Transverse colon (tissue), 4 donors: ENCODE measurements at regions not wholly inside any gene's neighbourhood (a gene's known extent, or its start where the extent isn't known, plus 50 kb on each side); places are given as distances from the start of the nearest gene placed in this dataset.
A peak's percentile ranks its signal among the peaks of the same experiment; 100 is the strongest.

Source experiments
- DNase-seq: peaks from one replicate; pipeline ENCODE4 v3.0.0-alpha.2; 2019
- H3K27ac ChIP-seq, 4 donors: fragments of 200-600 bp; sonication (generic); 2 replicates each; pipeline ENCODE4 v1.5.1; 2016 to 2018; ENCODE audit warnings: inconsistent platforms in 4 of 4
- H3K27me3 ChIP-seq: fragments of 200-600 bp; sonication (generic); 2 replicates; pipeline ENCODE4 v1.5.1; 2017; ENCODE audit warnings: inconsistent platforms
- H3K36me3 ChIP-seq, 4 donors: fragments of 200-600 bp; sonication (generic); 2 replicates each; pipeline ENCODE4 v1.5.1; 2017 to 2019; ENCODE audit warnings: inconsistent platforms in 4 of 4
- H3K4me1 ChIP-seq, 4 donors: fragments of 200-600 bp; sonication (generic); 2 replicates each; pipeline ENCODE4 v1.5.1; 2017 to 2020; ENCODE audit warnings: inconsistent platforms in 4 of 4
- H3K4me3 ChIP-seq, 4 donors: fragments of 200-600 bp; sonication (generic); 1 replicate in 1 of 4; 2 replicates in 3 of 4; pipeline versions ENCODE4 v1.5.1 to v1.6.1; 2017 to 2019; ENCODE audit warnings: inconsistent platforms in 4 of 4
- H3K9me3 ChIP-seq, 2 donors: fragments of 200-600 bp; sonication (generic); 2 replicates each; pipeline ENCODE4 v1.5.1; 2017 to 2019; ENCODE audit warnings: inconsistent platforms in 2 of 2
- EP300 ChIP-seq: sonication (generic); formaldehyde crosslinking; IDR thresholded peaks from one replicate; pipeline ENCODE4 v1.6.1; 2017; ENCODE audit warnings: antibody characterized with exemption, low read depth
- POLR2A ChIP-seq: fragments of 450-650 bp; IDR thresholded peaks from one replicate; pipeline ENCODE4 v1.6.1; 2016; ENCODE audit warnings: antibody characterized with exemption, mild to moderate bottlenecking, moderate library complexity
- POLR2AphosphoS5 ChIP-seq, 3 donors: sonication (generic); formaldehyde crosslinking; IDR thresholded peaks; one replicate each; pipeline ENCODE4 v1.6.1; 2016; ENCODE audit warnings: antibody characterized with exemption in 3 of 3
- WGBS, 2 donors: methylation state at CpG; one replicate each; pipeline ENCODE4 v1.1.5; 2018; ENCODE audit warnings: low coverage in 1 of 2; 5-methylcytosine and 5-hydroxymethylcytosine counted together
- in situ Hi-C, 4 donors: fragments of 200-750 bp; cut with MboI; loops; one replicate each; pipeline versions ENCODE4 v1.15.0 to v1.15.1; 2017; ENCODE audit warnings: low sequenced_read_pairs in 3 of 4, low pct_ligation_motif_present in 1 of 4, low pct_unique_long_range_greater_than_20kb in 1 of 4
- intact Hi-C: fragments of 100-400 bp; cut with DNase I; formaldehyde crosslinking; loops from one replicate; pipeline ENCODE4 v1.15.1; 2023; ENCODE audit warnings: low total_unique reads
- TF ChIP-seq, protein P1 (sequence below), 5 experiments: fragments of 200-600 bp in 3 of 5; fragments of 450-650 bp in 2 of 5; sonication (generic) in 3 of 5; IDR thresholded peaks; 1 replicate in 2 of 5; 2 replicates in 3 of 5; pipeline ENCODE4 v1.5.1; 2016 to 2017; ENCODE audit warnings: antibody characterized with exemption in 5 of 5, inconsistent platforms in 3 of 5, mild to moderate bottlenecking in 2 of 5, moderate library complexity in 1 of 5

DNA sequence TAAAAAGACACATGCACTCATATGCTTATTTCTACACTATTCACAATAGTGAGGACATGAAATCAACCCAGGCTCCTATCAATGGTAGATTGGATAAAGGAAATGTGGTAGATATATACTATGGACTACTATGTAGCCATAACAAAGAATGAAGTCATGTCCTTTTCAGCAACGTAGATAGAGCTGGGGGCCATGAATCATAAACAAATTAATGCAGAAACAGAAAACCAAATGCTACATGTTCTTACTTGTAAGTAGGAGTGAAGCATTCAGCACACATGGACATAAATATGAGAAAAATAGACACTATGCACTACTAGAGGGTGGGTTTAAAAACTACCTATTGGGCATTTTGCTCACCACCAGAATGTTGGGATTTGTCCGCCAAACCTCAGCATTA is 278.0 kb upstream of the MIS18BP1 start:
- Histone ChIP-seq H3K4me1 (no peaks in the 10 kb centered on the region), H3K4me3 (no peak overlapping the region), H3K9me3 (peaks cover 0 to 5% of the 10 kb centered on the region in 2 donors), H3K36me3 (no peaks in the 10 kb centered on the region), H3K27me3 (no peaks in the 10 kb centered on the region), H3K27ac (no peak overlapping the region)
- TF ChIP-seq POLR2AphosphoS5 (IDR thresholded peaks at IDR 0.05), result no peak
- TF ChIP-seq EP300, result no peak
- no peak for TF ChIP-seq POLR2A
- TF ChIP-seq, protein P1, sequence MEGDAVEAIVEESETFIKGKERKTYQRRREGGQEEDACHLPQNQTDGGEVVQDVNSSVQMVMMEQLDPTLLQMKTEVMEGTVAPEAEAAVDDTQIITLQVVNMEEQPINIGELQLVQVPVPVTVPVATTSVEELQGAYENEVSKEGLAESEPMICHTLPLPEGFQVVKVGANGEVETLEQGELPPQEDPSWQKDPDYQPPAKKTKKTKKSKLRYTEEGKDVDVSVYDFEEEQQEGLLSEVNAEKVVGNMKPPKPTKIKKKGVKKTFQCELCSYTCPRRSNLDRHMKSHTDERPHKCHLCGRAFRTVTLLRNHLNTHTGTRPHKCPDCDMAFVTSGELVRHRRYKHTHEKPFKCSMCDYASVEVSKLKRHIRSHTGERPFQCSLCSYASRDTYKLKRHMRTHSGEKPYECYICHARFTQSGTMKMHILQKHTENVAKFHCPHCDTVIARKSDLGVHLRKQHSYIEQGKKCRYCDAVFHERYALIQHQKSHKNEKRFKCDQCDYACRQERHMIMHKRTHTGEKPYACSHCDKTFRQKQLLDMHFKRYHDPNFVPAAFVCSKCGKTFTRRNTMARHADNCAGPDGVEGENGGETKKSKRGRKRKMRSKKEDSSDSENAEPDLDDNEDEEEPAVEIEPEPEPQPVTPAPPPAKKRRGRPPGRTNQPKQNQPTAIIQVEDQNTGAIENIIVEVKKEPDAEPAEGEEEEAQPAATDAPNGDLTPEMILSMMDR (IDR thresholded peaks at IDR 0.05), result no peak
- no peak for DNase-seq
- WGBS, 2 donors, result 73 to 85% methylated on average over 2 of the region's 2 CpGs
- in situ Hi-C loops (no loop called here), intact Hi-C loops (no loop called here)

DNA sequence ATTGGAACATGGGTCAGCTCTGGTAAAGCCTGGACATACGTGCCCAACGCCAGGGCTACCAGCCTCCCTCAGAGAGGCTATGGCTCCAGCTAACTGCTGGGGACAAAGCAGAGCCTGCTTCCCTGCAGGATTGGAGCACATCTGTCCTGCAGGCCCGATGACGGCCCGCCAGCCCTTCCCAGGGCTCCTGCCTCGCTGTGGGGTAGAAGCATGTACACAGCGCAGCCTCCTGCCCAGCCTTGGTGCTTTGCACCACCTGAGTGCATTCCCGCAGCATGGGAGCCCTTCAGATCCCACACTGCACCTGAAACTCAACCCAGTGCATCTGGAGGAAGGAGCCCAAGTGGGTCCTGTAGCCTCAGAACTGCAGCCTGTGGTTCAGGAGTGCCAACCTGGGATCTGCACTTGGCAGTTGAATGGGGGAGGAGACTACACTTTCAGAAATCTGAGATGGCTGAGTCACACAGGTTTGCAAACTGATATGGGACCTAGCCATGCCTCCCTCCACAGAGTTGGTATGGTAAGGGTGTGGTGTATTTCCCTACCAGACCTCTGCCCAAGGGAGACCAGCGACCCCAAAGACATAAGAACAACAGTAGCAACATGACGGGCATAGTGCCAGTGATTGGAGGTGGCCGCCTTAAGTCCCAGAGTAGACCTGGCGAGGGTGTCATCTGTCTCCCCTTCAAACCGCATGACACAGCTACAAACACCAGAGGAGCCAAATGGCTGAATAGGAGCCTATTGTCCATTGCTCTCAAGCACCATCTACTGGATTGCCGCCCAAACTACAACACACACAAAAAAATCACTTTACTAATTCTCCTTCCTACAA is 273.9 kb upstream of the MIS18BP1 start:
- in situ Hi-C loops, result no loop called here
- H3K27me3 ChIP-seq, result no peaks in the 10 kb centered on the region
- H3K4me1 ChIP-seq, result no peaks in the 10 kb centered on the region
- 60 to 74% methylated on average over 2 to 13 of the region's 14 CpGs for WGBS, 2 donors
- TF ChIP-seq, protein P1 (IDR thresholded peaks at IDR 0.05), result peak; percentile 22 to 42 (median 38)
- no peak for TF ChIP-seq EP300
- TF ChIP-seq POLR2AphosphoS5 (IDR thresholded peaks at IDR 0.05), result no peak
- H3K9me3 ChIP-seq, result no peaks in the 10 kb centered on the region
- H3K27ac ChIP-seq, result no peak overlapping the region
- no peak overlapping the region for H3K4me3 ChIP-seq
- H3K36me3 ChIP-seq, result no peaks in the 10 kb centered on the region
- DNase-seq, result no peak
- intact Hi-C loops, result no loop called here

DNA sequence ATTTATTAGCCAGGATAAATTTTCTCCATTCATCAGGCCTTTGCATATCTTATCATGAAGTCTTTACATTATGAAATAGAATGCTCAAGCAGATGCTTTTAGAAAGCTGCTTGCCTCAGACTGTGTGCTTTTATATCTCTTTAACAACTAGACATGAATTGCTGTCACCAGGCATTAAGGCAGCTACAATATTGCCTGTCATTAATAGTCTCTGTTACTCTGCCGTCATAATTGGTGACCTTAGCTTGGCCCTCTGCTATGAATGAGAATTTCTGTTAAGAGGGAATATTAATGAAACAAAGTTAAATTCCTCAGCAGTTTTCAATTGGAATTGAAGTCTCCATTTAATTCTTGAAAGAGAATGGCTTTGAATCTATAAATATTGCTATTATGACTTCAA is 266.8 kb upstream of the MIS18BP1 start:
- Histone ChIP-seq H3K9me3 (no peaks in the 10 kb centered on the region), H3K27me3 (no peaks in the 10 kb centered on the region), H3K4me1 (no peaks in the 10 kb centered on the region), H3K27ac (no peak overlapping the region), H3K36me3 (no peaks in the 10 kb centered on the region), H3K4me3 (no peak overlapping the region)
- in situ Hi-C loops, result no loop called here
- WGBS, 2 donors, result 69 to 100% methylated on average over 1 of the region's 1 CpG
- intact Hi-C loops, result no loop called here
- TF ChIP-seq, protein P1 (IDR thresholded peaks at IDR 0.05), result no peak
- TF ChIP-seq POLR2AphosphoS5 (IDR thresholded peaks at IDR 0.05) (no peak), EP300 (no peak), POLR2A (no peak)
- DNase-seq, result no peak

DNA sequence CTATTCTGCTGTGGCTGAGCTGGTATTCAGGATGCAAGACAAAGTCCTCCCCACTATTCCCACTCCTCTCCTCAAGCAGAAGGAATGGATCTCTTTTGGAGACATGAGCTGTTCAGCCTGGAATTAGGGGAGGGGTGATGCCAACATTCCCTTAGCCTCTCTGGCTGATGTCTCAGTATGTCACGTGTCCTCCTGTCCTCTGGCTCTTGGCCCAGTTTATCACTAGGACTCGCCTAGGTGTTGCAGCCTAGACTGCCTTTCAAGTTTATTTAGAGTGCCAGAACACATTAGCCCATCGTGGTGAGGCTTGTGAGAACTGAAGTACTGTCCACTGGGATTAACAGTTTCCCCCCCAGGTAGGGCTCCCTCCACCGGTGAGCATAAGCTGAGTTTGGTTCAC is 239.9 kb upstream of the MIS18BP1 start:
- no peaks in the 10 kb centered on the region for H3K27me3 ChIP-seq
- 42% methylated on average over 4 of the region's 4 CpGs; no CpG with 5 or more reads in 1 of the 2 donors for WGBS, 2 donors
- TF ChIP-seq, protein P1 (IDR thresholded peaks at IDR 0.05), result no peak
- no peak for TF ChIP-seq POLR2AphosphoS5 (IDR thresholded peaks at IDR 0.05)
- TF ChIP-seq EP300, result no peak
- no peak for TF ChIP-seq POLR2A
- no peaks in the 10 kb centered on the region for H3K9me3 ChIP-seq
- no peak overlapping the region for H3K27ac ChIP-seq
- no peaks in the 10 kb centered on the region for H3K36me3 ChIP-seq
- no peak overlapping the region for H3K4me3 ChIP-seq
- intact Hi-C loops (no loop called here), in situ Hi-C loops (no loop called here)
- no peak for DNase-seq
- H3K4me1 ChIP-seq, result no peaks in the 10 kb centered on the region
